ENCODE measurements at regions not wholly inside any gene's neighbourhood (a gene's known extent, or its start where the extent isn't known, plus 50 kb on each side); places are given as distances from the start of the nearest gene placed in this dataset.
"Not testable (repeated sequence)": the region's sequence is repeated elsewhere in the genome, so short reads cannot be mapped to it uniquely, and the experiment has no call there.

DNA sequence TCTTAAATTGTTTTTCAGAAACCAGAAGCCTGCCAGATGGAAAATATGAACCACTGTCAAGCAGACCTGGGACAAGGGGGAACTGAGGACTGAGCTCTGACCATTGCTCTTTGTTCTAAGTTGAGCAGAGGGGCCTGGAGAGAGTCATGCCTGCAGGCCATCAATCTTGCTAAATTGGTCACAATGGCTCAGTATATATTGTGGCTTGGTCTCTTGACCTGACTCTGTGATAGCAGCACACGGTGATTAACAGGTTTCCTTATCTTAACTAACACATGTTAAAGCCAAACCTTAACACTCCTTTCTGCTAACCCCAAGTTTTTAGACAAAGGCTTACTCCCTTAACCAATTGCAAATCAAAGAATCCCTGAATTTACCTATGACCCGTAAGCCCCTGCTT, 1281.2 kb upstream of the NUDT12 start:
- no peak overlapping the region for H3K4me3 ChIP-seq (ENCODE audit: low read depth, low read length)
- no peak for DNase-seq (ENCODE audit: low read depth)

- DNase-seq (ENCODE audit: low read depth) = no peak
- H3K4me3 ChIP-seq (ENCODE audit: low read depth, low read length) = no peak overlapping the region
These were observed 1277.7 kb upstream of the NUDT12 start for GRCh38 chr5:104840284-104840683.

- DNase-seq (ENCODE audit: low read depth); H3K4me3 ChIP-seq (ENCODE audit: low read depth, low read length): not testable (repeated sequence)
These were observed 1268.9 kb upstream of the NUDT12 start for GRCh38 chr5:104831515-104831914.

DNA sequence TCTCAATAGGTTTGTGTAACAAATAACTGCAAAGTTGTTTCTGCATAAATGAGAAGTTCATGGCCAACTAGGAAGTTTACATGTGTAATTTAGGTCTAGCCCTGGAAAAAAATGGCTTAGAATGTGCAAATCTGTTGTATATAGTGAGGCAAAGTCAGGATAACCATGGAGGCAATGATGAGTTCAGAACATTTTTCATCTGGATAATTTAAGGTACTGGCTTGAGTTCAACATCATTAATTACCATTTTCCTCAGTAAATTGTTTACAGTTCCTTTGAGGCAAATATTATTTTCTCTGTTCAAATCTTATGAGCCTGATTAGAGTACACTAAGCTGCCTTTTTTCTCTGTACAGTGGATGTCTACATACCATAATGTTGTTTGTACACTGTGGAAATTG, 1259.0 kb upstream of the NUDT12 start:
- no peak for DNase-seq (ENCODE audit: low read depth)
- no peak overlapping the region for H3K4me3 ChIP-seq (ENCODE audit: low read depth, low read length)

GRCh38 chr5:104817127-104817526, 1254.5 kb upstream of the NUDT12 start:
- DNase-seq (ENCODE audit: low read depth) = no peak
- no peak overlapping the region for H3K4me3 ChIP-seq (ENCODE audit: low read depth, low read length)

GRCh38 chr5:104815212-104815611, 1252.6 kb upstream of the NUDT12 start:
- H3K4me3 ChIP-seq (ENCODE audit: low read depth, low read length) = no peak overlapping the region
- no peak for DNase-seq (ENCODE audit: low read depth)

GRCh38 chr5:104800440-104801048, 1238.0 kb upstream of the NUDT12 start:
- no peak for DNase-seq (ENCODE audit: low read depth)
- no peak overlapping the region for H3K4me3 ChIP-seq (ENCODE audit: low read depth, low read length)

- no peak for DNase-seq (ENCODE audit: low read depth)
- no peak overlapping the region for H3K4me3 ChIP-seq (ENCODE audit: low read depth, low read length)
These were observed 1231.1 kb upstream of the NUDT12 start for GRCh38 chr5:104793755-104794080.

GRCh38 chr5:104793031-104793754, 1230.6 kb upstream of the NUDT12 start:
- no peak overlapping the region for H3K4me3 ChIP-seq (ENCODE audit: low read depth, low read length)
- DNase-seq (ENCODE audit: low read depth) = no peak

GRCh38 chr5:104789366-104789765, 1226.8 kb upstream of the NUDT12 start:
- no peak overlapping the region for H3K4me3 ChIP-seq (ENCODE audit: low read depth, low read length)
- no peak for DNase-seq (ENCODE audit: low read depth)

- DNase-seq (ENCODE audit: low read depth) = no peak
- no peak overlapping the region for H3K4me3 ChIP-seq (ENCODE audit: low read depth, low read length)
These were observed 1222.5 kb upstream of the NUDT12 start for GRCh38 chr5:104785097-104785496.

GRCh38 chr5:104774372-104774771, 1211.8 kb upstream of the NUDT12 start:
- no peak overlapping the region for H3K4me3 ChIP-seq (ENCODE audit: low read depth, low read length)
- DNase-seq (ENCODE audit: low read depth) = no peak

GRCh38 chr5:104764197-104764596, 1201.6 kb upstream of the NUDT12 start:
- H3K4me3 ChIP-seq (ENCODE audit: low read depth, low read length) = no peak overlapping the region
- DNase-seq (ENCODE audit: low read depth) = no peak

DNA sequence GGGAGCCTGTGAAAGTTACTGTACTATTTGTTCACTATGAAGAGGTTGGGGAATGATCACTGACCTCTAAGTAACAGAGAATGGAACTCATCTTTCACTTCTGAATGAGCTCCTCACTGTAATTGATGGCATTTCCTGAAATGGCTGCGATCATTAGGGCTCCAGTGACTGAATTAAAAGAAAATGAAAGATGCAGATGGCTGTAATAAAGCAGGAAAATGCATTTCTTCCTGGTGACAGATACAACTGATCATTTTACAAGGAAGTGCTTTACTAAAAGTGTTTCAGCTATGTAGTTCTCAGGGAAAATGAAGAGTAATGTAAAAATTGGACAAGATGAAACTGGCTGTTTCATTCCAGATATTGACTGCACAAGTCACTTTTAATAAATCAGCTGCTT, 1200.6 kb upstream of the NUDT12 start:
- DNase-seq (ENCODE audit: low read depth) = no peak
- no peak overlapping the region for H3K4me3 ChIP-seq (ENCODE audit: low read depth, low read length)

DNA sequence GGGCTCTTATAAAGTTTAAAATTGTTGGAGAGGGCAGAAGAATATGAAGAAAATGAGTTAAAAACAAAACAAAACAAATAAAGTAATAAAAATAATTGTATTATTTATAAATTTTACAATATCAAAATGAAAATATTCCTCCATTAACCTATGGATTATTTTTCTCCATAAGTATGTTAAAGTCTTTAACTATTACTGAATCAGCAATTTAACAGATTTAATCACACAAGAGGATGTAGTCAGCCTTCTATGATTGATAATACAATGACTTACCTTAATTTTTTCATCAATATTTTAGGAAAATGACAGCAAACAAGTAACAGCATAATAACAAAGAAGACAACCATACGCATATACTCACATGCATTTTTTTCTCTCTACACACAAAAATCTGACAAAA, 1195.3 kb upstream of the NUDT12 start:
- no peak for DNase-seq (ENCODE audit: low read depth)
- H3K4me3 ChIP-seq (ENCODE audit: low read depth, low read length) = no peak overlapping the region

GRCh38 chr5:104755806-104756205, 1193.2 kb upstream of the NUDT12 start:
- H3K4me3 ChIP-seq (ENCODE audit: low read depth, low read length) = no peak overlapping the region
- no peak for DNase-seq (ENCODE audit: low read depth)

- no peak for DNase-seq (ENCODE audit: low read depth)
These were observed 1191.9 kb upstream of the NUDT12 start for GRCh38 chr5:104754311-104754995.

DNA sequence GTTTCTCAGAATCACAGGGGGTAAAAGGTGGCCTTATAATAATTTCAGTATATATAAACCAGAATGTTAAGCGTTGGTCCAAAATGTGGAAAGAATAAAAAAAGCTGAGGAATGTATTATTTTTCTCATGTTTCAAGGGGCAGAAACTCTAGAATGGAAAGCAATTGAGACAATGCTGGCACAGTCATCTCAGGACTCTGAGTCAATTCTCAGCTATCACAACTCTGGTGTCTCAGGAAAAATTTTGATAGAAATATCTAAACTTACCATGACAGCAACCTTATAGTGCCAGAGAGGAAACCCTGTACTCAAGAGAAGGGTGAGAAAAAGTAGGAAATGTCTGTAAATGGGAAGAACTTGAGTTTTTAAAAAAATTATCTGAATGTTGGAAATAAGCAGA, 1189.4 kb upstream of the NUDT12 start:
- DNase-seq (ENCODE audit: low read depth) = no peak

More at GRCh38 chr5:104754311-104754995, 1191.9 kb upstream of the NUDT12 start:
- H3K4me3 ChIP-seq (ENCODE audit: low read depth, low read length) = no peak overlapping the region

DNA sequence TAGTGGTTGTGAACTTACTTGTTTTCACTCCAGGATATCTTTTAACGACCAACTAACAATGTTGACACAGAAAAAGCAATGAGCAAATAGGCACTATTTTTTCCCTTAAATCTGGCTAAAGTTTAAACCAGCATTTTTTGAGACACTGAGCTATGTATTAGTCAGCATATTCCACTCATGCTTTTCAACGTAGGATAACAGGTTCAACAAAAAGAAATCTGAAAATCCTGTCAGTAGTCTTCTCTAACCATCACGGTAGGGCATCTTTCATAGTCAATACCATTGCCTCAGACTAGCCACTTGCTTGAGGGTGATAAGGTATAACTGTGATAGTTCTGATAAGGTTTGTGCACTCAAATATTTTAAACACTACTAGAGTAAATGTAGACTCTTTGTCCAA, 1177.3 kb upstream of the NUDT12 start:
- H3K4me3 ChIP-seq (ENCODE audit: low read depth, low read length) = no peak overlapping the region
- no peak for DNase-seq (ENCODE audit: low read depth)

More for the DNA sequence above, 1189.4 kb upstream of the NUDT12 start:
- H3K4me3 ChIP-seq (ENCODE audit: low read depth, low read length) = no peak overlapping the region

- no peak overlapping the region for H3K4me3 ChIP-seq (ENCODE audit: low read depth, low read length)
- no peak for DNase-seq (ENCODE audit: low read depth)
These were observed 1176.9 kb upstream of the NUDT12 start for GRCh38 chr5:104739503-104739902.

DNA sequence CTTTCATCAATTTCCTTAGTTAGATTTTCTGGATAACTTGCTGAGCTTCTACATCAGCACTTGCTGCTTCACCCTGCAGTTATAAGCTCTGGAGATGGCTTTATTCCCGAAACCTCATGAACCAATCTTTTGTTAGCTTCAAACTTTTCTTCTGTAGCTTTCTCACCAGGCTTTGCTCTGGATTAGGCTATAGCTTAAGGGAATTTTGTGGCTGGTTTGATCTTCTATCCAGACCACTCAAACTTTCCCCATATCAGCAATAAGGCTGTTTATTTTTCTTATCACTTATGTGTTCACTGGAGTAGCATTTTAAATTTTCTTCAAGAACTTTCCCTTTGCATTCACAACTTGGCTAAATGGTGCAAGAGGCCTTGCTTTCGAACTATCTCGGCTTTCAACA, 1173.5 kb upstream of the NUDT12 start:
- DNase-seq (ENCODE audit: low read depth) = no peak
- no peak overlapping the region for H3K4me3 ChIP-seq (ENCODE audit: low read depth, low read length)
